Gastroesophageal sphincter (tissue), 4 donors: ENCODE measurements at regions not wholly inside any gene's neighbourhood (a gene's known extent, or its start where the extent isn't known, plus 50 kb on each side); places are given as distances from the start of the nearest gene placed in this dataset.

Source experiments
- ATAC-seq: fragments of 150-250 bp; one replicate; pipeline ENCODE4 v1.9.1; 2016; ENCODE audit warnings: mild to moderate bottlenecking, moderate library complexity
- H3K27ac ChIP-seq, 4 donors: fragments of 200-600 bp; sonication (generic) in 3 of 4; 1 replicate in 3 of 4; 2 replicates in 1 of 4; pipeline ENCODE4 v1.5.1; 2016 to 2019
- H3K27me3 ChIP-seq: fragments of 200-600 bp; sonication (generic); one replicate; pipeline ENCODE4 v1.5.1; 2019
- H3K36me3 ChIP-seq, 2 donors: fragments of 200-600 bp; sonication (generic); one replicate each; pipeline ENCODE4 v1.5.1; 2019; ENCODE audit warnings: control low read depth in 1 of 2
- H3K4me1 ChIP-seq, 3 donors: fragments of 200-600 bp; sonication (generic); 1 replicate in 2 of 3; 2 replicates in 1 of 3; pipeline ENCODE4 v1.5.1; 2016 to 2019; ENCODE audit warnings: control low read depth in 2 of 3
- H3K4me3 ChIP-seq, 2 donors: fragments of 200-600 bp; sonication (generic); one replicate each; pipeline ENCODE4 v1.5.1; 2019; ENCODE audit warnings: mild to moderate bottlenecking in 1 of 2, moderate library complexity in 1 of 2
- H3K9me3 ChIP-seq, 3 donors: fragments of 200-600 bp; sonication (generic); one replicate each; pipeline ENCODE4 v1.5.1; 2017 to 2019; ENCODE audit warnings: control low read depth in 2 of 3
- EP300 ChIP-seq: sonication (generic); formaldehyde crosslinking; IDR thresholded peaks from one replicate; pipeline ENCODE4 v1.6.1; 2017; ENCODE audit warnings: antibody characterized with exemption, mild to moderate bottlenecking
- POLR2A ChIP-seq, 2 donors: fragments of 450-650 bp; IDR thresholded peaks; one replicate each; pipeline ENCODE4 v1.6.1; 2017; ENCODE audit warnings: antibody characterized with exemption in 2 of 2, mild to moderate bottlenecking in 2 of 2, moderate library complexity in 1 of 2
- POLR2AphosphoS5 ChIP-seq: sonication (generic); formaldehyde crosslinking; IDR thresholded peaks from one replicate; pipeline ENCODE4 v1.6.1; 2017; ENCODE audit warnings: antibody characterized with exemption
- WGBS, 2 donors: methylation state at CpG; one replicate each; pipeline ENCODE4 v1.1.5; 2018; ENCODE audit warnings: low coverage in 1 of 2; 5-methylcytosine and 5-hydroxymethylcytosine counted together
- TF ChIP-seq, protein P1 (sequence below), 4 experiments: fragments of 200-600 bp in 2 of 4; fragments of 450-650 bp in 2 of 4; sonication (generic) in 1 of 4; IDR thresholded peaks; one replicate each; pipeline ENCODE4 v1.5.1; 2017 to 2019; ENCODE audit warnings: antibody characterized with exemption in 4 of 4, mild to moderate bottlenecking in 2 of 4, moderate library complexity in 2 of 4

DNA sequence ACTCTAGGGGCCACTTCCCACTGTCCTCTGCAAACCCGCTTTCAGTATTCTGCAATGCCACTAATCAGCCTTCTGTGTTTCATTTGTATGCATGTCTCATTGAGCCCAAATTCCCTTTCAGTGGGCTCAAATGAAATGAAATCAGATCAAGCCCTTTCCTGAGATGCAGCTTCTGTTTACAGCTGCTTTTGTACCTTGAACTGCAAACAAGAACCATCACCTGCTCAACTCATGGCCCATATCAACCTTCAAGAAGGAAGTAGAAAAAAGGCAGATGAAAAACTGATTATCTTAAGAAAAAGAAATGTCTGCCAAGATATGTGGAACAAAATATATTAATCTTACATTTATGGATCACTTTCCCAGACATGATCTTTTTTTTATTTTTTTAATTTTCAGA is 141.1 kb upstream of the ARHGAP42 start:
- WGBS, 2 donors, result 100% methylated on average over 1 of the region's 1 CpG; no CpG with 5 or more reads in 1 of the 2 donors
- ATAC-seq, result no peak
- no peaks in the 10 kb centered on the region for H3K27me3 ChIP-seq
- peaks cover 0 to 2% (median 0%) of the 10 kb centered on the region in 3 donors for H3K4me1 ChIP-seq
- no peak overlapping the region for H3K27ac ChIP-seq
- H3K9me3 ChIP-seq, result no peaks in the 10 kb centered on the region
- H3K36me3 ChIP-seq, result no peaks in the 10 kb centered on the region
- H3K4me3 ChIP-seq, result no peak overlapping the region
- no peak for TF ChIP-seq EP300
- TF ChIP-seq, protein P1, sequence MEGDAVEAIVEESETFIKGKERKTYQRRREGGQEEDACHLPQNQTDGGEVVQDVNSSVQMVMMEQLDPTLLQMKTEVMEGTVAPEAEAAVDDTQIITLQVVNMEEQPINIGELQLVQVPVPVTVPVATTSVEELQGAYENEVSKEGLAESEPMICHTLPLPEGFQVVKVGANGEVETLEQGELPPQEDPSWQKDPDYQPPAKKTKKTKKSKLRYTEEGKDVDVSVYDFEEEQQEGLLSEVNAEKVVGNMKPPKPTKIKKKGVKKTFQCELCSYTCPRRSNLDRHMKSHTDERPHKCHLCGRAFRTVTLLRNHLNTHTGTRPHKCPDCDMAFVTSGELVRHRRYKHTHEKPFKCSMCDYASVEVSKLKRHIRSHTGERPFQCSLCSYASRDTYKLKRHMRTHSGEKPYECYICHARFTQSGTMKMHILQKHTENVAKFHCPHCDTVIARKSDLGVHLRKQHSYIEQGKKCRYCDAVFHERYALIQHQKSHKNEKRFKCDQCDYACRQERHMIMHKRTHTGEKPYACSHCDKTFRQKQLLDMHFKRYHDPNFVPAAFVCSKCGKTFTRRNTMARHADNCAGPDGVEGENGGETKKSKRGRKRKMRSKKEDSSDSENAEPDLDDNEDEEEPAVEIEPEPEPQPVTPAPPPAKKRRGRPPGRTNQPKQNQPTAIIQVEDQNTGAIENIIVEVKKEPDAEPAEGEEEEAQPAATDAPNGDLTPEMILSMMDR (IDR thresholded peaks at IDR 0.05), result no peak
- TF ChIP-seq POLR2A (IDR thresholded peaks at IDR 0.05), result no peak
- no peak for TF ChIP-seq POLR2AphosphoS5

- Histone ChIP-seq H3K9me3 (no peaks in the 10 kb centered on the region), H3K36me3 (no peaks in the 10 kb centered on the region), H3K27ac (no peak overlapping the region), H3K4me1 (peaks cover 0 to 5% (median 0%) of the 10 kb centered on the region in 3 donors), H3K4me3 (no peak overlapping the region), H3K27me3 (no peaks in the 10 kb centered on the region)
- TF ChIP-seq POLR2AphosphoS5 (no peak), EP300 (no peak), POLR2A (IDR thresholded peaks at IDR 0.05) (no peak)
- TF ChIP-seq, protein P1 (IDR thresholded peaks at IDR 0.05), result no peak
- 80 to 95% methylated on average over 1 to 2 of the region's 2 CpGs for WGBS, 2 donors
- no peak for ATAC-seq
Measured at GRCh38 chr11:100546714-100547113, 140.4 kb upstream of the ARHGAP42 start.

DNA sequence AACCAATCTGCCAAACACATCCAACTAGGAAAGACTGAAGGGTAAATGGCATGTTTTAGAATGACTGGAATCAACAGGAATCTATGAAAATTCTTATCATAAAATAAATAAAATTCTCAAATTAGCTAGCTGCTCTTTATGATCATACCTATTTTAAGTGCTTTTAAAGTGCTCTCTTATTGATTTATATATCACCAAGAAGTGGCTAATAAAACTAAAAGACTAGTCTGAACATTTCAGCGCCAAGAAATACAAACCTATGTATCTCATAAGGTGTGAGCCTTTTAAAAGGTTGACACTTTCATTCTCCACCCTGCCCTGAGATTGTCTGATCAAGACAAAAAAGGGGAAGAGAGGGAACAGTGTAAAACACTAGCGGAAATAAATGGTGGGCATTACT is 136.8 kb upstream of the ARHGAP42 start:
- ATAC-seq, result no peak
- no peaks in the 10 kb centered on the region for H3K9me3 ChIP-seq
- no peak for TF ChIP-seq POLR2A (IDR thresholded peaks at IDR 0.05)
- no peaks in the 10 kb centered on the region for H3K36me3 ChIP-seq
- WGBS, 2 donors, result 89 to 93% methylated on average over 2 of the region's 2 CpGs
- peaks cover 0 to 8% (median 0%) of the 10 kb centered on the region in 3 donors for H3K4me1 ChIP-seq
- H3K27ac ChIP-seq, result no peak overlapping the region
- no peaks in the 10 kb centered on the region for H3K27me3 ChIP-seq
- H3K4me3 ChIP-seq, result no peak overlapping the region

DNA sequence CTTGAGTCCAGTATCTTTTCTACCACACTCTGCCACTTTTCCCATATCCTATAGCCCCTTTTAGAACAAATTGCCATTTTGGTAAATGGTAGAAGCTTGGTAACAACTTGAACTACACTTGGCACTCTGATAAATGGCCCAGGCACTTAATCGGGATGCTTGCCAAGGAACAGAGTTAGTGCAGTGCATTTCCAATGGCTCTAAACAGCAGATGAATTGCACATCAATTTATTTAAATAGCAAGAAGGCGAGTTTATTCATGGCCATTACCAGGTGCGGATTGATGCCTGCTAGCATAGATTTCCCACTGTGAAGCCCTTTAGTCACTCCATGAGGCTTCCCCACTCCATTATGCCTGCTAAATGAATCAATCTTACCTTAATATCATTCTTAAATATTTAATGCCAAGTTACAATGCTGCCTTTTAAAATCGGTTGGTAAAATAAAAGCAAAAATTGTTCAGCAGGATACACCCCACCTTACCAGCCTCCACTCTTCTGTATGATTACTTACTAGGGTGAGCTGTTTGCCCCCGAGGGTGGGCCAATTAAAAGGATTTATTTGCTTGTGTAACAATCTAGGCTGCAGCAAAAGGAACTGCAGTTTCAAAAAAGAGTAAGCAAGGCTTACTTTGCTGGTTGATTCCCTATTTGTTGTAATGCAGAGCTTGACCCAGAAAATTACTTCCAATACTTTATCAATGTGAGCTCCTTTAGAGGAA is 136.0 kb upstream of the ARHGAP42 start:
- TF ChIP-seq POLR2A (IDR thresholded peaks at IDR 0.05) (no peak), EP300 (no peak), POLR2AphosphoS5 (no peak)
- TF ChIP-seq, protein P1 (IDR thresholded peaks at IDR 0.05), result no peak
- ATAC-seq, result no peak
- Histone ChIP-seq H3K4me1 (peaks cover 0 to 16% (median 0%) of the 10 kb centered on the region in 3 donors), H3K27ac (no peak overlapping the region), H3K36me3 (no peaks in the 10 kb centered on the region), H3K4me3 (no peak overlapping the region), H3K9me3 (no peaks in the 10 kb centered on the region), H3K27me3 (no peaks in the 10 kb centered on the region)
- 40 to 46% methylated on average over 5 of the region's 5 CpGs for WGBS, 2 donors

DNA sequence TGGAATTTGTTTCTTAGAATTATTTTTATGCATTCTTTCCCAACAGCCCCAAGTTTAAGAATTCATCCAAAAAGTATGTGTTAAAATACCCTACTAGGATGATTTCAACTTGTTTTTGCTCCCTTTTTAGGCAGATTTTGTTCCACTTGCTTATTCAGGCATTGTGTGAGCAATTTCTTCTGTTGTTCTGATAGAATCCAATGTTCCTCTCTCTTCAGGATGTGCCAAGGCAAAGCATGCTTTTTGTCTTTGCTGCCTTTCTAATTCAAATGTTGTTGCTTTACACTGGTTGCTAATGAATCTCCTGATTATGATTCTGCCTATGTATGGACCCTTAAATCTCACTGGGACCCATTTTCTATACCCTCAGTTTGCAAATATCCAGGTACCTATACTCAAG is 131.2 kb upstream of the ARHGAP42 start:
- Histone ChIP-seq H3K4me3 (no peak overlapping the region), H3K4me1 (peaks cover 0 to 36% (median 0%) of the 10 kb centered on the region in 3 donors), H3K27me3 (no peaks in the 10 kb centered on the region), H3K27ac (no peak overlapping the region), H3K36me3 (no peaks in the 10 kb centered on the region), H3K9me3 (no peaks in the 10 kb centered on the region)
- no peak for ATAC-seq
- no peak for TF ChIP-seq POLR2AphosphoS5
- no peak for TF ChIP-seq POLR2A (IDR thresholded peaks at IDR 0.05)
- TF ChIP-seq, protein P1 (IDR thresholded peaks at IDR 0.05), result no peak
- no peak for TF ChIP-seq EP300
